ENCODE measurements at regions not wholly inside any gene's neighbourhood (a gene's known extent, or its start where the extent isn't known, plus 50 kb on each side); places are given as distances from the start of the nearest gene placed in this dataset.

DNA sequence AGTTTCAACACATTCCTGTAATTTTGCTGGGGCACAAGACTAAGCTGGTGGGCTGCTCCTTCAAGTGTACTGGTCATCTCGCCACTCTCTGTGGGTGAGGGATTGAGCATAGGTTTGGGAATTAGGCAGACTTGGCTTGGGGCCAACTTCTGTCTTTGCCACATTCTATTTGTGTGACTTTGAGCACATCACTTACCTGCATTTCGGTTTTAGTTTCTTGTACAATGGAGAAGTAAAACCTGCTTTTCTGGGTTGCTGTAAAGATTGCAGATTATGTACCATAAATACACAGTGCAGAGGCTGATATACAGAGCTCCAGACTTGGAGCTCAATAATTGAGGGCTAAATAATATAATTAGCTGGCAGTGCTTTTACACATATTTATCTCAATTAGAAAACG is 162.1 kb downstream of the C3orf38 start:
- Histone ChIP-seq H3K23ac (ENCODE audit: insufficient read length) (no peak overlapping the region), H3K56ac (replicated peaks; ENCODE audit: insufficient read length, low read depth, low read length) (no peak overlapping the region), H3K4me1 (replicated peaks in 1 of 4; ENCODE audit: control insufficient read depth in 3 of 4, insufficient read depth in 4 of 4, low read length in 3 of 4) (peaks cover 0 to 3% (median 2%) of the 10 kb centered on the region in 4 experiments; a peak in 3 of 7 replicates), H2BK12ac (ENCODE audit: low read depth, low read length) (no peak overlapping the region), H3K79me2 (ENCODE audit: control insufficient read depth in 1 of 2, insufficient read depth in 2 of 2, low read length in 2 of 2) (no peaks in the 10 kb centered on the region), H3K4ac (replicated peaks; ENCODE audit: insufficient read length, low read depth, low read length) (no peak overlapping the region), H3K18ac (ENCODE audit: extremely low read depth, low read length) (no peak overlapping the region), H2BK20ac (ENCODE audit: low read length) (no peak overlapping the region), H3K4me2 (ENCODE audit: insufficient read depth in 1 of 2, low read depth in 2 of 2, low read length in 2 of 2) (no peak overlapping the region), H2BK5ac (ENCODE audit: low read depth, low read length) (no peak overlapping the region), H3K36me3 (ENCODE audit: control insufficient read depth in 2 of 4, insufficient read depth in 4 of 4, low read length in 3 of 4) (no peaks in the 10 kb centered on the region), H3K79me1 (ENCODE audit: low read depth, low read length) (no peaks in the 10 kb centered on the region), H4K20me1 (replicated peaks in 1 of 2; ENCODE audit: control insufficient read depth in 1 of 2, insufficient read depth in 2 of 2, low read length in 2 of 2) (no peaks in the 10 kb centered on the region), H3K9me3 (ENCODE audit: insufficient read depth in 2 of 2, low read depth in 1 of 2, low read length in 1 of 2) (no peaks in the 10 kb centered on the region), H2BK15ac (ENCODE audit: low read length) (no peak overlapping the region), H2AFZ (ENCODE audit: low read length) (no peak overlapping the region; the same call in 1 of the 2 replicates), H4K91ac (replicated peaks; ENCODE audit: insufficient read length, low read length) (no peak overlapping the region), H3K14ac (ENCODE audit: insufficient read length) (no peak overlapping the region), H3K4me3 (ENCODE audit: extremely low read depth in 1 of 4, insufficient read depth in 2 of 4, low read depth in 3 of 4, low read length in 4 of 4) (no peak overlapping the region), H3K9ac (replicated peaks in 1 of 4; ENCODE audit: extremely low read depth in 1 of 4, low read depth in 3 of 4, low read length in 3 of 4) (no peak overlapping the region), H4K8ac (ENCODE audit: extremely low read depth, insufficient read depth, low read length) (no peak overlapping the region), H2AK5ac (ENCODE audit: low read depth, low read length) (no peak overlapping the region), H4K5ac (ENCODE audit: insufficient read length, low read depth, low read length) (no peak overlapping the region), H3K27ac (ENCODE audit: low read depth, low read length) (no peak overlapping the region), H2BK120ac (replicated peaks; ENCODE audit: low read depth, low read length) (no peak overlapping the region), H3K23me2 (ENCODE audit: low read depth, low read length) (no peaks in the 10 kb centered on the region), H3K27me3 (replicated peaks in 1 of 4; ENCODE audit: control insufficient read depth in 3 of 4, extremely low read depth in 1 of 4, insufficient read depth in 3 of 4, low read length in 3 of 4) (no peaks in the 10 kb centered on the region)
- TF ChIP-seq RFX5 (IDR thresholded peaks at IDR 0.05; ENCODE audit: borderline replicate concordance, low read depth, low read length) (no peak), SP1 (IDR thresholded peaks at IDR 0.05; ENCODE audit: low read depth, low read length) (no peak), KDM4A (IDR thresholded peaks at IDR 0.05; ENCODE audit: low read depth, low read length, severe bottlenecking) (no peak), YY1 (IDR thresholded peaks at IDR 0.05; ENCODE audit: low read depth, low read length) (no peak), EP300 (IDR thresholded peaks at IDR 0.05; ENCODE audit: borderline replicate concordance in 1 of 2, low read depth in 2 of 2, low read length in 2 of 2) (no peak), SP4 (IDR thresholded peaks at IDR 0.05; ENCODE audit: low read length) (no peak), EZH2 (IDR thresholded peaks at IDR 0.05; ENCODE audit: low read depth, low read length, severe bottlenecking) (no peak), POU5F1 (IDR thresholded peaks at IDR 0.05; ENCODE audit: low read depth, low read length) (no peak), POLR2A (IDR thresholded peaks at IDR 0.05; ENCODE audit: control extremely low read depth in 1 of 2, low read depth in 2 of 2, low read length in 2 of 2) (no peak), CEBPB (IDR thresholded peaks at IDR 0.05; ENCODE audit: low read depth, low read length) (no peak), SIRT6 (IDR thresholded peaks at IDR 0.05; ENCODE audit: low read length) (no peak), JUND (IDR thresholded peaks at IDR 0.05; ENCODE audit: low read length) (no peak)
- TF ChIP-seq, protein P1, sequence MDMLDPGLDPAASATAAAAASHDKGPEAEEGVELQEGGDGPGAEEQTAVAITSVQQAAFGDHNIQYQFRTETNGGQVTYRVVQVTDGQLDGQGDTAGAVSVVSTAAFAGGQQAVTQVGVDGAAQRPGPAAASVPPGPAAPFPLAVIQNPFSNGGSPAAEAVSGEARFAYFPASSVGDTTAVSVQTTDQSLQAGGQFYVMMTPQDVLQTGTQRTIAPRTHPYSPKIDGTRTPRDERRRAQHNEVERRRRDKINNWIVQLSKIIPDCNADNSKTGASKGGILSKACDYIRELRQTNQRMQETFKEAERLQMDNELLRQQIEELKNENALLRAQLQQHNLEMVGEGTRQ (IDR thresholded peaks at IDR 0.05; ENCODE audit: low read length) = no peak
- FAIRE-seq = no peak
- 94% methylated on average over 3 of the region's 3 CpGs; no CpG with 5 or more reads in 1 of the 2 experiments for WGBS, 2 experiments (ENCODE audit: extremely low coverage in 1 of 2, insufficient coverage in 1 of 2, insufficient read length in 1 of 2, insufficient replicate concordance in 2 of 2, low coverage in 1 of 2, low lambda C conversion rate in 2 of 2, missing lambda C conversion rate in 1 of 2)
- ChIA-PET CTCF (ENCODE audit: partially characterized antibody) (interaction anchor here (1.0 to 1.2 kb wide), 2 partner anchors 156 to 199 kb away, joined by 3 read pairs; no protein-coding TSS in a partner anchor), POLR2A (ENCODE audit: partially characterized antibody) (no interaction called here)
- no peak for DNase-seq (ENCODE audit: low read depth in 1 of 2, low spot score in 2 of 2)

Data from H1 (cell line).